Spleen (tissue), 11 donors: ENCODE measurements at regions not wholly inside any gene's neighbourhood (a gene's known extent, or its start where the extent isn't known, plus 50 kb on each side); places are given as distances from the start of the nearest gene placed in this dataset.

Source experiments
- DNase-seq: peaks from one replicate; pipeline ENCODE4 v3.0.0-alpha.2; 2020
- H3K27ac ChIP-seq, 8 donors: fragments of 200-600 bp; sonication (generic) in 7 of 8; 1 replicate in 4 of 8; 2 replicates in 4 of 8; pipeline versions ENCODE4 v1.5.0 to v1.8.0; 2016 to 2021; ENCODE audit warnings: inconsistent platforms in 4 of 8, mild to moderate bottlenecking in 4 of 8, moderate library complexity in 1 of 8
- H3K27me3 ChIP-seq, 7 donors: fragments of 200-600 bp; sonication (generic) in 6 of 7; replicated peaks in 1 of 7; 1 replicate in 4 of 7; 2 replicates in 3 of 7; pipeline versions ENCODE4 v1.5.0 to v1.8.0; 2016 to 2021; ENCODE audit warnings: inconsistent platforms in 3 of 7, mild to moderate bottlenecking in 1 of 7
- H3K36me3 ChIP-seq, 6 donors: fragments of 200-600 bp; sonication (generic) in 5 of 6; 1 replicate in 4 of 6; 2 replicates in 2 of 6; pipeline versions ENCODE4 v1.5.0 to v1.8.0; 2016 to 2021; ENCODE audit warnings: inconsistent platforms in 2 of 6
- H3K4me1 ChIP-seq, 6 donors: fragments of 200-600 bp; sonication (generic) in 5 of 6; 1 replicate in 3 of 6; 2 replicates in 3 of 6; pipeline versions ENCODE4 v1.5.0 to v1.8.0; 2016 to 2021; ENCODE audit warnings: inconsistent platforms in 3 of 6
- H3K4me3 ChIP-seq, 8 donors: fragments of 200-600 bp; sonication (generic) in 7 of 8; 1 replicate in 4 of 8; 2 replicates in 4 of 8; pipeline versions ENCODE4 v1.5.0 to v1.8.0; 2016 to 2021; ENCODE audit warnings: inconsistent platforms in 4 of 8, mild to moderate bottlenecking in 4 of 8, moderate library complexity in 2 of 8
- H3K9me3 ChIP-seq, 8 donors: fragments of 200-600 bp; sonication (generic) in 7 of 8; 1 replicate in 4 of 8; 2 replicates in 4 of 8; pipeline versions ENCODE4 v1.5.0 to v1.8.0; 2016 to 2021; ENCODE audit warnings: inconsistent platforms in 4 of 8
- CTCF ChIP-seq, 11 experiments: fragments of 200-600 bp in 7 of 11; fragments of 450-650 bp in 4 of 11; sonication (generic) in 4 of 11; IDR thresholded peaks in 8 of 11; conservative IDR thresholded peaks in 3 of 11; 1 replicate in 7 of 11; 2 replicates in 4 of 11; pipeline versions ENCODE4 v1.4.0 to v1.8.0; 2016 to 2021; ENCODE audit warnings: antibody characterized with exemption in 11 of 11, inconsistent platforms in 4 of 11, mild to moderate bottlenecking in 1 of 11
- POLR2A ChIP-seq, 3 donors: fragments of 450-650 bp; IDR thresholded peaks; one replicate each; pipeline ENCODE4 v1.5.1; 2017; ENCODE audit warnings: antibody characterized with exemption in 3 of 3, mild to moderate bottlenecking in 1 of 3
- POLR2AphosphoS5 ChIP-seq, 3 donors: sonication (generic); formaldehyde crosslinking; IDR thresholded peaks; one replicate each; pipeline ENCODE4 v1.5.1; 2017; ENCODE audit warnings: antibody characterized with exemption in 3 of 3
- WGBS, 5 donors: extraction: QIAGEN DNeasy Blood & Tissue Kit in 3 of 5; methylation state at CpG; one replicate each; pipeline versions ENCODE4 v1.1.5 to v1.1.7; 2013 to 2018; 5-methylcytosine and 5-hydroxymethylcytosine counted together
- intact Hi-C: fragments of 100-400 bp; cut with DNase I; formaldehyde crosslinking; loops from one replicate; pipeline ENCODE4 v1.15.0; 2023; ENCODE audit warnings: low total_unique reads
- donor health status: healthy with polysubstance abuse.
- donor health status: DM: no; HTN: no; CAD: no; lungs with moderate emphysema.
- donor health status: DM: no; HTN: no; CAD: no.
- donor health status: Bipolar disorder and iron deficiency.
- donor health status: healthy.
- donor health status: DM: no; HTN: no; CAD: no.
- donor health status: DM: yes; HTN: yes; CAD: no.

- H3K9me3 ChIP-seq = no peaks in the 10 kb centered on the region
- no peak for TF ChIP-seq POLR2AphosphoS5 (IDR thresholded peaks at IDR 0.05)
- TF ChIP-seq POLR2A (IDR thresholded peaks at IDR 0.05) = no peak
- no peak for TF ChIP-seq CTCF (IDR thresholded peaks at IDR 0.05 in 8 of 11, conservative IDR thresholded peaks at IDR 0.05 in 3 of 11)
- intact Hi-C loops = no loop called here
- no peak overlapping the region for H3K4me3 ChIP-seq
- H3K27ac ChIP-seq = no peak overlapping the region
- WGBS, 5 donors = 68 to 84% (median 82%) methylated on average over 1 of the region's 1 CpG
- no peaks in the 10 kb centered on the region for H3K36me3 ChIP-seq
- H3K27me3 ChIP-seq = no peaks in the 10 kb centered on the region
- no peak for DNase-seq
- no peaks in the 10 kb centered on the region for H3K4me1 ChIP-seq
Observed at GRCh38 chr6:121896363-121896762, 460.9 kb downstream of the GJA1 start.

GRCh38 chr6:121896771-121897170 is 461.3 kb downstream of the GJA1 start:
- intact Hi-C loops = no loop called here

GRCh38 chr6:121897337-121897760 is 461.9 kb downstream of the GJA1 start:
- TF ChIP-seq CTCF (IDR thresholded peaks at IDR 0.05 in 8 of 11, conservative IDR thresholded peaks at IDR 0.05 in 3 of 11) = no peak
- TF ChIP-seq POLR2A (IDR thresholded peaks at IDR 0.05) = no peak
- no peak for TF ChIP-seq POLR2AphosphoS5 (IDR thresholded peaks at IDR 0.05)
- Histone ChIP-seq H3K27me3 (no peaks in the 10 kb centered on the region), H3K36me3 (no peaks in the 10 kb centered on the region), H3K4me1 (no peaks in the 10 kb centered on the region), H3K27ac (no peak overlapping the region), H3K9me3 (no peaks in the 10 kb centered on the region), H3K4me3 (no peak overlapping the region)
- no peak for DNase-seq
- 87 to 98% (median 89%) methylated on average over 1 of the region's 1 CpG for WGBS, 5 donors
- intact Hi-C loops = no loop called here

More at GRCh38 chr6:121896771-121897170, 461.3 kb downstream of the GJA1 start:
- no peak overlapping the region for H3K27ac ChIP-seq
- TF ChIP-seq POLR2A (IDR thresholded peaks at IDR 0.05) (no peak), CTCF (IDR thresholded peaks at IDR 0.05 in 8 of 11, conservative IDR thresholded peaks at IDR 0.05 in 3 of 11) (no peak), POLR2AphosphoS5 (IDR thresholded peaks at IDR 0.05) (no peak)
- WGBS, 5 donors = 86 to 95% (median 90%) methylated on average over 3 of the region's 3 CpGs
- no peaks in the 10 kb centered on the region for H3K27me3 ChIP-seq
- no peak overlapping the region for H3K4me3 ChIP-seq
- no peaks in the 10 kb centered on the region for H3K4me1 ChIP-seq
- no peaks in the 10 kb centered on the region for H3K9me3 ChIP-seq
- H3K36me3 ChIP-seq = no peaks in the 10 kb centered on the region
- DNase-seq = no peak

GRCh38 chr6:121901432-121901831 is 466.0 kb downstream of the GJA1 start:
- Histone ChIP-seq H3K9me3 (no peaks in the 10 kb centered on the region), H3K27me3 (no peaks in the 10 kb centered on the region), H3K4me3 (no peak overlapping the region), H3K36me3 (no peaks in the 10 kb centered on the region), H3K27ac (no peak overlapping the region), H3K4me1 (no peaks in the 10 kb centered on the region)
- intact Hi-C loops = no loop called here
- TF ChIP-seq POLR2A (IDR thresholded peaks at IDR 0.05) (no peak), CTCF (IDR thresholded peaks at IDR 0.05 in 8 of 11, conservative IDR thresholded peaks at IDR 0.05 in 3 of 11) (no peak), POLR2AphosphoS5 (IDR thresholded peaks at IDR 0.05) (no peak)
- no peak for DNase-seq
